ENCODE measurements at regions not wholly inside any gene's neighbourhood (a gene's known extent, or its start where the extent isn't known, plus 50 kb on each side); places are given as distances from the start of the nearest gene placed in this dataset.
"Not testable (repeated sequence)": the region's sequence is repeated elsewhere in the genome, so short reads cannot be mapped to it uniquely, and the experiment has no call there.

DNA sequence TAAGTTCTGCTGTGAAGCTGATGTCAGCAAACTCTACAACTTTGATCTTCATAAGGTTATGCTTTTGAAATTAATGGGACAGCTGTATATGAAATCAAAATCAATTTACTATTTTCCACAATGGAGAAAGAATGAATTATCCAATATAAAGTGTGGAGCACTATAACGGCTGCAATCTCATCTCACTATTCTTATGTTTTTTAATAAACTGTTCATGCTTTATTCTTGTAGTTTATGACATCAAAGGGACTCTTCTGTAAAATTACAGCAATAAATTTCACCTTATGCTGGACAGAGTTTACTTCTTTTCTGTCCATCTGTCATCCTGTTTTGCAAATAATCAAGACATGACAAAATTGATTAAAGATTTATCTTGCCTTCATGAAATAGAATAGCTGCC is 192.5 kb downstream of the TECRL start:
- FAIRE-seq, result no peak

DNA sequence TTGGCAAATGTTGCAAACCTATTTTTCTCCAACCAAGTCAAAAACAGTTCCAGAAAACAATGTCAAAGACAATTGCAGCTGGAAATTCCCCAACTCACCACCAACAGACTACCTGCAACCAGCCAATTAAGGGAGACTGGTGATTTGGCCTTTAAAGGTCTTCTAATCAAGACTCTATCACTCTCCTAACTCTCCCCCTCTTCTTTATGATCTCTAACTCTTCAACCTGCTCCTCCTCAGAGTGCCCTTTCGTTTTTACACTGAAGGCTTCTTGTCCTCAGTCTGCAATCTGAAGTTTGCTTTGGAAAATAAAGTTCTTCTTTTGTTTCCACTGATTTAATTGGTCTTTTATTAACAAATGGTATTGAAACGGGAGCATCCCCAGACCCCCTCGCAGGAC is 203.9 kb downstream of the TECRL start:
- FAIRE-seq, result no peak

GRCh38 chr4:64200001-64200555 is 209.2 kb downstream of the TECRL start:
- FAIRE-seq, result no peak

DNA sequence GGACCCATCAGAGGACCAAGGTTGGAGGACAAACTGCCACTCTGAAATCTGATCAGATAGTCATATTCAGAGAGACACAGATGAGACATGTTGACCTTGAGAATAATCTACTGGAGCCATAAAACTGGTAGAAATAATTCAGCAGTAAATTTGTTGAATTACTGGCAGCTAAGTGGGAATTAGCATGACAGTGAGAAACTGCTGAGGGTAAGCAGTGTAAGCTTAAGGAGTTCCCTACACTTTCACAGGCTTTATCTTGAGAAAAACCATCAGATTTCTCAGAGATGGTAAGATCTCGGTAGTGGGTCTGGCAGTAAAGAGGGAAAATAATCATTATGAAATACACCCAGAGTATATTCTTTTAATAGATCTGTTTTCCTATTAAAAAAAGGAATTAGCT is 213.7 kb downstream of the TECRL start:
- no peak for FAIRE-seq

GRCh38 chr4:64192731-64193412 is 216.4 kb downstream of the TECRL start:
- no peak for FAIRE-seq

DNA sequence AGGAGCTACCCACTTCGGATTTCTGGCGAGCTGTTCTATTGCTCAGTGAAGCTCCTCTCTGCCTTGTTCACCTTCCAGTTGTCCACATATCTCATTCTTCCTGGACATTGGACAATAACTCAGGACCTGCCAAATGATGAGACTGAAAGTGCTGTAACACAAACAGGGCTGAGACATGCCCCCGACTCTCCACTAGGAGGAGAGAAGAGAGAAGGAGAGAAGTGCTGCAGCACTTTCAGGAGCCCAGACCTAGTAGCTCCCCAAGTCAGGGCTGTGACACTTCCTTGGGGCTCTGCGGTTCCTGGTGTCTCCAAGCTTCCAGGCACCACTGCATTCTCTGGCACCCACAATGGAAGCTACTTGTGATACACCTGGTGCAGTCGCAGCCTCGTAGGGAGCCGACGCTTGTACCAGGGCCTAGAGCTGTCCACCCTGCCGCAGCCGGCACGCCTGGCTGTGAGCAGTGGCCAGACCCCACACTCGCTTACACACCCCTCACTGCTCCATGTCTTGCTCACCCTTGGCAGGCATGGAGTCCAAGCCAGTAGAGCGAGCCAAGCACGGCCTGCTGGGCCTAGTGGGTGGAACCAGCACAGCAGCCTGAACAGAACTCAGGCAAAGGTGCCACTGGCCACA is 234.9 kb downstream of the TECRL start:
- no peak for FAIRE-seq

- no peak for FAIRE-seq
Observed at GRCh38 chr4:64166365-64166764, 242.9 kb downstream of the TECRL start.

GRCh38 chr4:64158648-64159326 is 250.5 kb downstream of the TECRL start:
- no peak for FAIRE-seq

DNA sequence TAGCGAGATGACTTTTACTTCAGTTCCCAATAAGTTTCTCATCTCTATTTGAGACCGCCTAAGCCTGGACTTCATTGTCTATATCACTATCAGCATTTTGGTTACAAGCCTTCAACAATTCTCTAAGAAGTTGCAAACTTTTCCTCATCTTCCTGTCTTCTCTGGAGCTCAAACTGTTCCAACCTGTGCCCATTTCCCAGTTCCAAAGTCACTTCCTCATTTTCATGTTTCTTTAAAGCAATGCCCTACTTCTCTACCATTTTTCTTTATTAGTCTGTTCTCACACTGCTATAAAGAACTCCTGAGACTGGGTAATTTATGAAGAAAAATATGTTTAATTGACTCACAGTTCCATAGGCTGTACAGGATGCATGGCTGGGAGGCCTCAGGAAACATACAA is 251.9 kb downstream of the TECRL start:
- FAIRE-seq, result no peak

DNA sequence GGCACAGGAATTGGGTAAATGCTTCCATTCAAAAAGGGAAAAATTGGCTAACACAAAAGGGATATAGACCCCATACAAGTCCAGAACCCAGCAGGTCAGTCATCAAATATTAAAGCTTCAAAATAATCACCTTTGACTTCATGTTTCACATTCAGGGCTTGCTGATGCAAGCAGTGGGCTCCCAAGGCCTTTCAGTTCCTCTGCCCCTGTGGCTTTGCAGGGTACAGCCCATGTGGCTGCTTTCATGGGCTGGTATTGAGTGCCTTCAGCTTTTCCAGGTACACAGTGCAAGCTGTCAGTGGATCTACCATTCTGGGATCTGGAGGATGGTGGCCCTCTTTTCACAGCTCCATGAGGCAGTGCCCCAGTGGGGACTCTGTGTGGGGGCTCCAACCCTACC is 253.0 kb downstream of the TECRL start:
- no peak for FAIRE-seq

DNA sequence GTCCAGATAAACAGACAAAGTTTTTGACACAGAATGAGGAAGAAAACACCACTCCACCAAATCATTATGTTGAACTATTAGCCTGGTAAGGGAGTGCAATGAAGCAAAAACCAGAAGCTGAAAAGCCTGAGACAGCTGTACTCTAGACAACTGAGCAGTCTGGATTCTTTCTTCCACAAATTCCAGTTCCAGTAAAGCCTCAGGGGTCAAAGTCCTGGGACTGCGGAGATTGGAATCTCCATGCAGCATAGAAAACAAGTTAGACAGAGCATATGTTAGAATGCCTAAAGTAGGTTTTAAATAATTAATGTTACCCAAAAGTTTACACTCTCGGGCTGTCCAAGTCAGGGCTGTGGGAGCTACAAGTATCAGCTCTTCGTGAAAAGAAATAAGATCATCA is 263.2 kb downstream of the TECRL start:
- FAIRE-seq, result no peak

DNA sequence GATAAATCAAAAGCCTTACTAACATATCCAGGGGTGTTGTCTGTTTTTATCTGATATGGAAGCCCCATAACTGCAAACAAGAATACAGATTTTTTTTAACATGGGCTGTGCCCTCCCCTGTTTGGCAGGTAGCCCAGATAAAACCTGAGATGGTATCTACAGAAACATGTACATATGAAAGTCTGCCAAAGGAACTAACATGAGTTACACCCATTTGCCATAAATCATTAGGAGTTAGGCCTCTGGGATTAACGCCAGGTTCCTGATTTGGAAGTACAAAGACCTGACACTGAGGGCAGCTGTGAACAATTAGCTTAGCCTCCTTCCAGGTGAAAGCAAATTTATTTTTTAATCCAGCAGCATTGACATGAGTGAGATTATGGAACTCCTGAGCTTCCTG is 264.3 kb downstream of the TECRL start:
- no peak for FAIRE-seq

DNA sequence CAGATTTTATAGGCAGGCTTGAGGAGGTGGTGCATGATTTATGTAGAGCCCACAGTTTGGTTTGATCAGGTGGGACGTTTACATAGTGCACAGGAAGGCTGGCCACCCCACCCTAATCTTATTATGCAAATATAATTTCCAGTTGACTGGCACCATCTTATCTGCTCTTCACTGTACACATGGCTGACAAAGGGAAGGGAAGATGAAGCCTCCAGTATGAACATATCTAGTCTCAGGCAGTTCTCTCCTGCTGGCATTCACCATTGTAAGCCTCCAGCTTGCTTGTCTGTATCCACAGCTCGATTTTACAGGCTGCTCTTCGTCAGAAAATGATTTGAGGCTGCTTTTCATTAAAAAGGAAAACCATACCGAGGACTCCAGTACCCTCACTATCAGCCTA is 278.3 kb downstream of the TECRL start:
- FAIRE-seq, result no peak

DNA sequence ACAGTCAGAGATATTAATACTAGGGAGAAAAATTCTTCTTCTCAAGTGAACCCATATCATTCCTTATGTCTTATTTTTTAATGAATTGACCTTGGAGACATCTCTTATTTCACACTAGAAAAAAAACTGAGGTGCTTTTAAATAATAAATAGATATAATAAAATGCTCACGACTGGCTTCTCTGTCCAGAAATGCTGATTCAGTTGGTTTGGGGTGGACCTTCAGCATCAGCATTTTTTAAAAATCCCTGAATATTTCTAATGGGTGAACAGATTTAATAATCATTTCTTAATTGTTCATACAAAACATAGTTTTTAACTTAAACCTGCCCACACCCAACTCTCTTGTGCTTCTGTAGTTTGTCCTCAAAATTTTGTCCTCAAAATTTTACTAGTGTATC is 283.9 kb downstream of the TECRL start:
- FAIRE-seq, result no peak

- no peak for FAIRE-seq
Observed at GRCh38 chr4:64121803-64122202, 287.4 kb downstream of the TECRL start.

GRCh38 chr4:64105903-64106302 is 303.3 kb downstream of the TECRL start:
- peak; percentile 21 for FAIRE-seq

GRCh38 chr4:64095398-64095797 is 313.9 kb downstream of the TECRL start:
- FAIRE-seq, result no peak

GRCh38 chr4:64079316-64079715 is 329.9 kb downstream of the TECRL start:
- no peak for FAIRE-seq

GRCh38 chr4:64068096-64068495 is 341.2 kb downstream of the TECRL start:
- no peak for FAIRE-seq

DNA sequence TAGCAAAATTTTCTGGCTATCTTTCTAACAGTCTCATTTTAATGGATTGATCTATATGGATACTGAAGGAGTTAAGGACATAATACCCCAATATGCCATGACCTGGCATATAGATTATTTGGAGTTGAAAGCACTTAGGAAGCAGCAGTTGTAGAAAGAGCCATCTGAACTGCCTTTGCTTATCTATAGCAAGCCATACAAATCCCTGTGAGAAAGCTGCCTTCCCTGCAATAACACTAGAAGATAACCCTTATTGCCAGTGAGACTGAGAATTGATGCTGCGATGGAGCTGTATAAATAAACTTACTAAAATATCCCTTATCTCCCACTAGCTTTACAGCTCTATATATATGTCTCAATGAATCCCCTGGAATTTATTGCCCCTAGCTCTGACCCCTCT is 346.3 kb downstream of the TECRL start:
- no peak for FAIRE-seq

DNA sequence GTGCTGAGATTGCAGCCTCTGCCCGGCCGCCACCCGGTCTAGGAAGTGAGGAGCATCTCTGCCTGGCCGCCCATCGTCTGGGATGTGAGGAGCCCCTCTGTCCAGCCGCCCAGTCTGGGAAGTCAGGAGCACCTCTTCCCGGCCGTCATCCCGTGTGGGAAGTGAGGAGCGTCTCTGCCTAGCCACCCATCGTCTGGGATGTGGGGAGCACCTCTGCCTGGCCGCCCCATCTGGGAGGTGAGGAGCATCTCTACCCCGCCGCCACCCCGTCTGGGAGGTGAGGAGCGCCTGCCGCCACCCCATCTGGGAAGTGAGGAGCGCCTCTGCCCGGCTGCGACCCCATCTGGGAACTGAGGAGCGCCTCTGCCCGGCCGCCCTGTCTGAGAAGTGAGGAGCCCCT is 372.2 kb downstream of the TECRL start:
- not testable (repeated sequence) for FAIRE-seq

GRCh38 chr4:64022560-64022959 is 386.7 kb downstream of the TECRL start:
- no peak for FAIRE-seq

DNA sequence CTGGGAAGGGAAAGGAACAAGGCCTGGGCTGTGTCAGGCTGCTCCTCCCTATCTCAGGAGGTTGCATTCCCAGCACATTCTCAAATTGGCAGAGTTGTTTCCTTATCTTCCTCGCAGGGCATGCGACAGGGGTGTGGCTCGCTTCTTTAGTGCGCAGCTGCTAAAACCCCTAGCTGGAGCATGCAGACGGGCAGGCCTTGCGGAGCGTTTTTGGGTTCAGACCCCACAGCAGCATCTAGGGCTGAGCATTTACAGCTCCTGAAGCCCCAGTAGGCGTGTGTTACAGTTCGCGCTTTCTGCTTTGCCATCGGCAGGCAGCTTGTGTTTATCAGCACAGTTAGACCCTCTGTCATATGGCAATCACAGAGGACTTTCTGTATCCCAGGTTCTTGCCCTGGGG is 392.4 kb downstream of the TECRL start:
- FAIRE-seq, result no peak

- FAIRE-seq, result no peak
Observed at GRCh38 chr4:64014647-64015046, 394.6 kb downstream of the TECRL start.

All from endometrium (tissue), 2 donors.